Right cardiac atrium (tissue), 5 donors: ENCODE measurements at regions not wholly inside any gene's neighbourhood (a gene's known extent, or its start where the extent isn't known, plus 50 kb on each side); places are given as distances from the start of the nearest gene placed in this dataset.

Experiments used
- ATAC-seq, 2 donors: fragments of 200-7000 bp; cut with Tn5 transposase; one replicate each; pipeline versions ENCODE4 v1.8.0 to v1.9.1; 2020; ENCODE audit warnings: moderate library complexity in 2 of 2, mild to moderate bottlenecking in 1 of 2
- DNase-seq, 3 donors: peaks; one replicate each; pipeline ENCODE4 v3.0.0-alpha.2; 2020
- H3K27ac ChIP-seq: one replicate; pipeline ENCODE4 v1.5.1; 2013; ENCODE audit warnings: mild to moderate bottlenecking, low read length, control low read depth, moderate library complexity
- H3K27me3 ChIP-seq: one replicate; pipeline ENCODE4 v1.6.1; 2013; ENCODE audit not compliant: control insufficient read depth, insufficient read depth
- H3K4me1 ChIP-seq: one replicate; pipeline ENCODE4 v1.6.1; 2013; ENCODE audit warnings: low read length; ENCODE audit not compliant: control insufficient read depth, insufficient read depth
- H3K4me3 ChIP-seq: one replicate; pipeline ENCODE4 v1.5.1; 2013; ENCODE audit warnings: low read length, control low read depth
- H3K9me3 ChIP-seq: one replicate; pipeline ENCODE4 v1.6.1; 2013; ENCODE audit warnings: low read length; ENCODE audit not compliant: control insufficient read depth
- WGBS: extraction: QIAGEN DNeasy Blood & Tissue Kit; methylation state at CpG from one replicate; pipeline ENCODE4 v1.1.7; 2013; 5-methylcytosine and 5-hydroxymethylcytosine counted together
- intact Hi-C, 4 donors: fragments of 100-400 bp; cut with DNase I; formaldehyde crosslinking; loops; one replicate each; pipeline versions ENCODE4 v1.11.0 to v1.14.0; 2022 to 2023
- donor health status: healthy with polysubstance abuse.
- donor health status: DM: no; HTN: yes; CAD: no.
- donor health status: DM: no; HTN: no; CAD: no.
- donor health status: DM: no; HTN: yes; CAD: no; lungs with severe emphysema.
- donor health status: DM: yes; HTN: yes; CAD: no.

- 78% methylated on average over 2 of the region's 2 CpGs for WGBS
- Histone ChIP-seq H3K27ac (no peak overlapping the region), H3K4me1 (no peaks in the 10 kb centered on the region), H3K27me3 (no peaks in the 10 kb centered on the region), H3K9me3 (no peaks in the 10 kb centered on the region), H3K4me3 (no peak overlapping the region)
- intact Hi-C loops: no loop called here
- ATAC-seq: peak in 1 of 2 donors; percentile 48
- DNase-seq: no peak
Observed at GRCh38 chr13:106145997-106146864, 389.2 kb downstream of the EFNB2 start.

- no peak for DNase-seq
- 96% methylated on average over 1 of the region's 1 CpG for WGBS
- intact Hi-C loops: no loop called here
- no peaks in the 10 kb centered on the region for H3K9me3 ChIP-seq
- H3K27me3 ChIP-seq: no peaks in the 10 kb centered on the region
- no peak for ATAC-seq
- no peak overlapping the region for H3K27ac ChIP-seq
- no peak overlapping the region for H3K4me3 ChIP-seq
- H3K4me1 ChIP-seq: no peaks in the 10 kb centered on the region
Observed at GRCh38 chr13:106145070-106145469, 390.4 kb downstream of the EFNB2 start.

- DNase-seq (no peak), ATAC-seq (no peak)
- intact Hi-C loops: no loop called here
- Histone ChIP-seq H3K9me3 (no peaks in the 10 kb centered on the region), H3K4me1 (no peaks in the 10 kb centered on the region), H3K27ac (no peak overlapping the region), H3K27me3 (no peaks in the 10 kb centered on the region), H3K4me3 (no peak overlapping the region)
- WGBS: 70% methylated on average over 2 of the region's 2 CpGs
Observed at GRCh38 chr13:106143930-106144709, 391.3 kb downstream of the EFNB2 start.

- WGBS: 62% methylated on average over 2 of the region's 2 CpGs
- no peaks in the 10 kb centered on the region for H3K4me1 ChIP-seq
- no peaks in the 10 kb centered on the region for H3K9me3 ChIP-seq
- intact Hi-C loops: no loop called here
- no peak overlapping the region for H3K27ac ChIP-seq
- no peaks in the 10 kb centered on the region for H3K27me3 ChIP-seq
- DNase-seq (no peak), ATAC-seq (no peak)
- no peak overlapping the region for H3K4me3 ChIP-seq
Observed at GRCh38 chr13:106143392-106143791, 392.1 kb downstream of the EFNB2 start.

GRCh38 chr13:106140476-106140875 lies 395.0 kb downstream of the EFNB2 start:
- WGBS: 72% methylated on average over 1 of the region's 1 CpG
- H3K4me1 ChIP-seq: no peaks in the 10 kb centered on the region
- H3K27ac ChIP-seq: no peak overlapping the region
- H3K9me3 ChIP-seq: no peaks in the 10 kb centered on the region
- H3K4me3 ChIP-seq: no peak overlapping the region
- no peaks in the 10 kb centered on the region for H3K27me3 ChIP-seq
- intact Hi-C loops: no loop called here
- DNase-seq: no peak
- no peak for ATAC-seq

- intact Hi-C loops: no loop called here
- no peak for ATAC-seq
- no peak overlapping the region for H3K27ac ChIP-seq
Observed at GRCh38 chr13:106139942-106140341, 395.5 kb downstream of the EFNB2 start.

GRCh38 chr13:106139377-106139776 lies 396.1 kb downstream of the EFNB2 start:
- no peaks in the 10 kb centered on the region for H3K9me3 ChIP-seq
- ATAC-seq (no peak), DNase-seq (no peak)
- H3K4me3 ChIP-seq: no peak overlapping the region
- no peaks in the 10 kb centered on the region for H3K4me1 ChIP-seq
- no peak overlapping the region for H3K27ac ChIP-seq
- intact Hi-C loops: no loop called here
- H3K27me3 ChIP-seq: no peaks in the 10 kb centered on the region
- WGBS: 79% methylated on average over 4 of the region's 4 CpGs

More at GRCh38 chr13:106139942-106140341, 395.5 kb downstream of the EFNB2 start:
- Histone ChIP-seq H3K4me3 (no peak overlapping the region), H3K9me3 (no peaks in the 10 kb centered on the region), H3K4me1 (no peaks in the 10 kb centered on the region), H3K27me3 (no peaks in the 10 kb centered on the region)
- DNase-seq: no peak
- 90% methylated on average over 3 of the region's 3 CpGs for WGBS

GRCh38 chr13:106138620-106139019 lies 396.8 kb downstream of the EFNB2 start:
- intact Hi-C loops: no loop called here
- DNase-seq (no peak), ATAC-seq (no peak)
- no peaks in the 10 kb centered on the region for H3K27me3 ChIP-seq
- peaks cover 2% of the 10 kb centered on the region for H3K9me3 ChIP-seq
- H3K4me1 ChIP-seq: no peaks in the 10 kb centered on the region
- no peak overlapping the region for H3K4me3 ChIP-seq
- no peak overlapping the region for H3K27ac ChIP-seq

- H3K27ac ChIP-seq: no peak overlapping the region
- H3K27me3 ChIP-seq: no peaks in the 10 kb centered on the region
- peaks cover 6% of the 10 kb centered on the region for H3K9me3 ChIP-seq
- no peaks in the 10 kb centered on the region for H3K4me1 ChIP-seq
- WGBS: 63% methylated on average over 2 of the region's 2 CpGs
- ATAC-seq (no peak), DNase-seq (no peak)
- no peak overlapping the region for H3K4me3 ChIP-seq
- intact Hi-C loops: no loop called here
Observed at GRCh38 chr13:106133025-106133424, 402.4 kb downstream of the EFNB2 start.

- DNase-seq (no peak), ATAC-seq (no peak)
- 77% methylated on average over 1 of the region's 1 CpG for WGBS
- intact Hi-C loops: no loop called here
- Histone ChIP-seq H3K4me3 (no peak overlapping the region), H3K9me3 (peaks cover 6% of the 10 kb centered on the region), H3K27ac (no peak overlapping the region), H3K4me1 (no peaks in the 10 kb centered on the region), H3K27me3 (no peaks in the 10 kb centered on the region)
Observed at GRCh38 chr13:106132216-106132615, 403.2 kb downstream of the EFNB2 start.

GRCh38 chr13:106129993-106130392 lies 405.5 kb downstream of the EFNB2 start:
- intact Hi-C loops: no loop called here
- H3K27me3 ChIP-seq: no peaks in the 10 kb centered on the region
- ATAC-seq (no peak), DNase-seq (no peak)
- no peak overlapping the region for H3K4me3 ChIP-seq
- WGBS: 48% methylated on average over 2 of the region's 2 CpGs
- H3K9me3 ChIP-seq: peaks cover 6% of the 10 kb centered on the region
- H3K4me1 ChIP-seq: no peaks in the 10 kb centered on the region
- H3K27ac ChIP-seq: no peak overlapping the region
